EH (cell line): ENCODE measurements at regions not wholly inside any gene's neighbourhood (a gene's known extent, or its start where the extent isn't known, plus 50 kb on each side); places are given as distances from the start of the nearest gene placed in this dataset.

Source experiments
- DNase-seq: peaks from one replicate; pipeline ENCODE4 v3.0.0-alpha.2; 2015; ENCODE audit warnings: low read depth

GRCh38 chr12:4134448-4135263 is 138.9 kb upstream of the CCND2 start:
- DNase-seq = no peak

GRCh38 chr12:4133636-4134447 is 139.7 kb upstream of the CCND2 start:
- DNase-seq = no peak

DNA sequence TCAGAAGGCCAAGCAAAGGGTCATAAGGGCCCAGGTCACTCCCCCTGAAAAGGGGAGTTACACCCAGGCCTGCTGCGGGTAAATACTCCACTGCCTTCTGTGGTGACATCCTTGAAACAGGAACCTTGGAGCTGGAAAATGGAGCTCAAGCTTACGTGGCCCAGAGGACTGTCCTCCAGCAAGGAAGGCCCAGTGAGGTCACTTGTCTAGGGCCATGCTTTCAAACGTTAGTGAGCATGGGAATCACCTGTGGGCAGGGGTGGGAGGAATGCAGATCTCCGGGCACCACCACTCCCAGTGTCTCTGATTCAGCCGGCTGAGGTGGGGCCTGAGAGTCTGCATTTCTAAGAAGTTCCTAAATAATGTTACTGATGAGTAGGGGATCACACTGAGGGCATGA is 140.5 kb upstream of the CCND2 start:
- no peak for DNase-seq

- DNase-seq = no peak
These were observed 152.0 kb upstream of the CCND2 start for GRCh38 chr12:4121506-4122020.

DNA sequence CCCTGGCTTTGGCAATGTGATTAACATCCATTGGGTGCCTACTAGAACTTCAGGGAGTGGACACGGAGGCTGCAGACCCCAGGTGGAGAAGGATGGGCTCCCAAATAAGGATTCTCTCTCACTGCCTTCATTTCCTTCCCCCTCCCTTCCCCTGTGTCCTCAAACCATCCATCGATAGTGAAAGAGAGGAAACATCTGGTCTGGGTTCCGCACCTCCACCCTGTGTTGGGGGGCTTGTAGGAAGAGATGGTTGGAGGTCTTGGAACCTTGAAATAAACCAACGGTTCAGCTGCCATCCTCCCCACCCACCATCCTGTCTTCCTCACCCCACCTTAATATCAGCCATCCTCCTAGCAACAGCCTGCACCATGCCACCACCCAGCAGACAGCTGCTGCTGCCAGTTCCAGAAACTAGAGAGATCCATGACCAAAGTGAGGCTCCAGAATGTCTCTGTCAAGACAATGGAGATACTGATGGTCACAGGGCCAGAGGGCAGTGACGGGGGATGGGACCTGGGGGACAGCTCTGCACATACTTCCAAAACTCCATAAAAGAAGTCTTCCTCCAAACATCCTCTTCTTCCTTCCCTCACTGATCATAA is 153.1 kb upstream of the CCND2 start:
- DNase-seq = no peak

DNA sequence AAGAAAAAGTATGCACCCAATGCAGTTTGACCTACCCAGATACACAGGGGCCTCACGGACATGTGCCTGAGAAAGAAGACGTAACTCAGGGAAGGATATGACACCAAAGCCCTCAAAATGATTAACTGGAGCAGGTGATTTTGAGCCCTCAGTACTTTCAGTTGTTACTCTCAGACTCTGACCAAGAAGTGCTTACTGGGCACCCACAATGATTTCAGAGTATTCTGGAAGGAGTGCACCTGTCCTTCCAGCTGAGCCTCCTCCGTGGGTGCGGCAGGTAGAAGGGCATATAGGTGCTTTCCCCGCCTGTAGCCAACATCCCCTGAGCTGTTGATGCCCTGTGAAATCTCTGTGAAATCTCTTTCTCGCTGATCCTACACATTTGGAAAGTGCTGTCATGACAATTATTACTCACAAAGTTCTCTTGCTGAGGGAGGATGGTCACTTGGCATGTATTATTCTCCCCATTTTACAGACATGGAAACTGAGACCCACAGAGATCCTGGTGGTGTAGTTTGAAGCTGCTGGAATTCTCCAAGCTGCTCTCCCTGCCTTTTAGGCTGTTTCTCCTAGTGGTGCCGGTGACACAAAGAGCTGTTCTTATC is 154.3 kb upstream of the CCND2 start:
- DNase-seq = no peak

- DNase-seq = no peak
These were observed 154.9 kb upstream of the CCND2 start for GRCh38 chr12:4118601-4119156.

GRCh38 chr12:4118017-4118510 is 155.5 kb upstream of the CCND2 start:
- peak; percentile 49 for DNase-seq

DNA sequence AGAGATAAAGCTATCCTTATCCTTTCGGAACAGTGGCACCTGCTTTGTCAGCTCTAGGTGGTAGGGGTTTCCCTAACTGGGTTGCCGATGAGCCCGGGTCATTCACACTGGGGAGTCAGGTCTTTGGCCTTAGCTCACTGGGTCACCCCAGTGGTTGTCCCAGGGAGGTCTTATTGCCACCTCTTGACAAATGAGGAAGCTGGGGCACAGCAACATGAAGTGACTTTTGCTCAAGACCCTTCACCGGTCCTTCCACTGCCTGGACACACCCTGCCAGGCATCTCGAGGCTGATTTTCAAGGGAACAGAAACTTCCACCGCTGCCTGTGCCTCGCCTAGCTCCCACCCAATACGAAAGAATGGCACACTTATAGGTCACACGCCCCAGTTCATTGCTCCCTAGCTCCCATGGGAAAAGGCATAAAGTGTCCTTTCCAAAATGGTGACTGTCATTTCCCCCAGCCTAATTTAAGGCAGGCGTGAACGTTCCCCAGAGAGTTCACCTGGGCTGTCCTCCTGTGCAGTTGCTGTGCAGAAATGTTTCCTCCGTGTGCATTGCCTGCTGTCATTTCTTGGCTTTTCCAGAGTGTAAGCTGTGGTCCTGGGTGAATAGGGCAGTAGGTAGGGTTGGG is 156.1 kb upstream of the CCND2 start:
- no peak for DNase-seq

DNA sequence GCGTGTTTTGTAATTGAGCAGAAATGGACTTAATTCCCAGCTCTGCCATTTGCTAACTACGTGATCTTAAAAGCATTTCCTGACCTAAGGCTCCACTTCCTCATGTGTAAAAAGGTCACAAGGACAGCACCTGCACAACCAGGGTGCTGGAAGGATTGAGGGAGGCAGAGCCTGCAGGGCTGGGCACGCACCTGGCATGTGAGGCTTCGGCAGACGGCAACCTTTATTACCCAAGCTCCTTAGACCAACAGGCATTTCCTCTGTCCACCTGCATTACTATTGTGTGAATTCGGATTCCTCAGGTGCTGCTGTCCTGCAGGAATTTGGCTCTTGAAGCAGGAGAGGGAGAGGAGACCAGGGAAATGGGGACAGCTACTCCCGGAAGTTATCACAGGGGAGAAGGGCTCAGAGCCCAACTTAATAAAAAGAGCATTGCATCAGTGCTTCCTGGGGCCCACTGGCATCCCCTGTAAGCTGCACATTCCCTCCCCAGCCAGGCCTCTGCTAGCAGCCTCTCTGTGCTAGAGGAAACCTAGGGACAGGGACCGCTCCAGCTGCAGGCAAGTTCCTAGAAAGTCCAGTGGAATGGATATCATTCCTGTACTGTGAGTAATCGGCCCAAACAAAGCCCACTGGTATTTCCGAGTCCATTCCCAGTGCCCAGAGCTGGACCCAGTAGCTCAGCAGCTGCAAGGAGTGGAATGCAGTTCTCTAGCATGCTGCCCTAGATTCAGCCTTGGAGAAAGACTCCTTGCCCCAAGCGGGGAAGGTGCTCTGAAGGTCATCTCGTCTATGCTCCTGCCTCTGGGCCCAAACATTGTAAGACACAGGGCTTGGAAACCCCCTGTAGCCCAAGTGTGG is 157.1 kb upstream of the CCND2 start:
- peak; percentile 86 for DNase-seq

DNA sequence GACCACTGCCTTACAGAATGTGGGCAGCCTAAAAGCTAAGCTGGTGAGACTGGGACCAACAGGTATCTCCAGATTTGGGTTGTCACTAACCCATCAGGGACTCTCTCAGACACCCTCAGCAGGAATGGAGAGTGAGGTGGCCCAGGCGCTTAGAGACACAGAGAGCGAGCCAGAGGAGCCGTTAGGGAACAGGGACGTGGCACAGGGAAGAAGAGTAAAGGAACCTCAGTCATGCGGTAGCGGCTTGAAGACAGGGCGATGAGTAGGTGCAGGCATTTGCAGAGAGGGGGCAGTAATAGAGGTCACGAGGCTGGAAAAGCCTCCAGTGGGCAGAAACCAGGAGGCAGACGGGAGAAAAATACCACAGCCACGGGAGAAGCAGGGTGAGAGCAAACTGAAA is 158.0 kb upstream of the CCND2 start:
- no peak for DNase-seq

DNA sequence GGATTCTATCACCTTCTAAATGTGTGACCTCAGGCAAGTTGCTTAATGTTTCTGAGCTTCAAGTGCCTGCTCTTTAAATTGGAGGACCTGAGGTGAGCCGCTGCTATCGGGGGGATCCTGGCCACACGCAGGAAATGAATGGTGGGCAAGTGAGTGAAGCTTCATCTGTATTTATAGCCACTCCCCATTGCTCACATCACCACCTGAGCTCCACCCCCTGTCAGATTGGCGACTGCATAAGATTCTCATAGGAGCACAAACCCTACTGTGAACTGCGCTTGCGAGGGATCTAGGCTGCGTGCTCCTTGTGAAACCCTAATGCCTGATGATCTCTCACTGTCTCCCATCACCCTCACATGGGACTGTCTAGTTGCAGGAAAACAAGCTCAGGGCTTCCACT is 158.6 kb upstream of the CCND2 start:
- no peak for DNase-seq

GRCh38 chr12:4112734-4113325 is 160.7 kb upstream of the CCND2 start:
- no peak for DNase-seq

DNA sequence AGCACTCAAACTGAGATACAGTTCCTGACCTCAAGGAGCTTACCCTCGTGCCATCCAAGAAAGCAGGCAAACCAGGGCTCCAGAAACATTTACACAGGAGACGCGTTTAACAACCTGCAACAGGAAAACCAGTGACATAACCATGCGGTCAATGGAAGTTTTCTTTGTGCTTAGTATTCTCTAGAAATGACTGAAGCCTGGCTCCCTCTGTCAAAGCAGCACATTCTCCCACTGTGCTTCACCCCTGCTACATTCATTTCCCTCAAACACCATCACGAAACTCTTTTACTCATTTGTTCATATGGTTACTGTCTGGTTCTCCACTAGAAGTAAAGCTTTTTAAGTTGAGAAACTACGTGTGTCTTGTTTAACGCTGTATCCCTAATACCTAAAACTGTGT is 161.3 kb upstream of the CCND2 start:
- DNase-seq = no peak

- DNase-seq = no peak
These were observed 162.6 kb upstream of the CCND2 start for GRCh38 chr12:4111010-4111409.

- DNase-seq = no peak
These were observed 163.7 kb upstream of the CCND2 start for GRCh38 chr12:4109826-4110225.

GRCh38 chr12:4108803-4109345 is 164.7 kb upstream of the CCND2 start:
- peak; percentile 18 for DNase-seq

GRCh38 chr12:4107911-4108697 is 165.5 kb upstream of the CCND2 start:
- DNase-seq = no peak

GRCh38 chr12:4107436-4107878 is 166.1 kb upstream of the CCND2 start:
- DNase-seq = peak; percentile 60
